GM18873 (cell line): ENCODE measurements at regions not wholly inside any gene's neighbourhood (a gene's known extent, or its start where the extent isn't known, plus 50 kb on each side); places are given as distances from the start of the nearest gene placed in this dataset.
"Not testable (repeated sequence)": the region's sequence is repeated elsewhere in the genome, so short reads cannot be mapped to it uniquely, and the experiment has no call there.

ENCODE experiments used
- ATAC-seq: cut with Tn5 transposase; IDR thresholded peaks from one replicate; pipeline ENCODE4 v1.9.1; 2021; ENCODE audit warnings: mild to moderate bottlenecking, moderate library complexity, moderate number of reproducible peaks; ENCODE audit not compliant: unreplicated experiment, low FRiP score

DNA sequence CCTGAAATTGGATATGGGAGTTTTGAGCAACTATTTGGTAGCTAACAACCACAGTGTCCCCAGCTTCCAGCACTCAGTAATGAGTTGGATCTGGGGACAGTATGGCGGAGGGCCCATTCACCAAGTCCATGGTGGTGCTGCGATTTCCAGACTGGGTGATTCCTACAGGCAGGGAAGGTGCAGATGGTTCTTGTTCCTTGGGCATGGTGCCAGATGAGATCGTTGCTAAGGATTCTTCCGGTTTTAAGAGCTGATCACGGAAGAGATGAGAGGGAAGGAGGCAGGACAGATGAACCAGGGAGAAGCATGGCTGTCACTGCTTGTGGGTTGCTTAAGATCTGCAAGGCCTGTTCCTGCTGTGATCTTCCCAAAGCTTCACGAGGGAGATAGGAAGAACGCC, 380.3 kb downstream of the TCERG1L start:
- no peak for ATAC-seq

DNA sequence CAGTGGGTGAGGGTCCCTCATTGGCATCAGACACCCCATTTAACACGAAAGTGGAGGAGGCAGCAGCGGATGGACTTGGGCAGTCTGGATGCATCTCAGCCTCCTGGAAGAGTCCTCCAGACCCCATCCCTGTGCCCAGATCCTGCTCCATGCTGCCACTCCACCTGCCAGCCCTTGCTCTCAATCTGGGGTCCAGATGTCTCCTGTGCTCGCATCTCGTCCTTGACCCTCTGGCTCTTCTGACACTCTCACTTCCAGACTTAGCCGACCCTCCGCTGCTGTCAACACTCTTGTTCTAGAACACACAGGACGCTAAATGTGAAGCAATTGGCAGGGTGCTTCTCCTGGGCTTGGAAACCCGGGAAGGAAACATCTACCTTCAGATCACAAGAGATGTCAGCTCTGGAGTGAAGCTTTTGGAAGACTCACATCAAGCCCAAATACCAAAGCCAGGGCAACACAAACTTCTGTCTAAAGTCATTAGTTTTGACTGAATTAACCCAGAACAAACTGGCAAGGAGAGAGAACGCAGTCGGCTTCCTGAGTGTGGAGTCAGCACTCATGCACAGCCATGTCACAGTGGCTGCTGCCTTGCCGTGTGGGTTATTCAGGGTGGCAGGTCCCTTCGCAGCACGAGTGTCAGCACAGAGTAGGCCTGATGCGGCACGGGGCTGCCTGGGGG, 379.1 kb downstream of the TCERG1L start:
- no peak for ATAC-seq

DNA sequence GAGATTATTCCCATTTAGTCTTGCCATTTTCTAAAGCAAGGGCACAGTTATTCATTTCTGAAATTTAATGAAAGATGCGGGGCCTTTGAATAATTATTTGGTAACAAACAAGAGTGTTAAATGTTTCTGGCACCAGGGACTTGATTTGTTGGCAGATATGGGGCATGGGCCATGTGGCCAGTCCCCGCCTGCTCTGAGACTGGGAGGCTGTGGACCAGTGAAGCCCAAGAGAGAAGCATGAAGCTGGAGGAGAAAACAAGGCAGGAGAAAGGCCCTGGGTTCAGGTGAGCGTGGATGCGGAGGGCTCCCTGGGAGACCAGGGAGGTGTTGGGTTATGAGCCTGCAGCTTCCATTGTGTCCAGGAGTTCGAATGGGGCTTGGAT, 378.5 kb downstream of the TCERG1L start:
- no peak for ATAC-seq

DNA sequence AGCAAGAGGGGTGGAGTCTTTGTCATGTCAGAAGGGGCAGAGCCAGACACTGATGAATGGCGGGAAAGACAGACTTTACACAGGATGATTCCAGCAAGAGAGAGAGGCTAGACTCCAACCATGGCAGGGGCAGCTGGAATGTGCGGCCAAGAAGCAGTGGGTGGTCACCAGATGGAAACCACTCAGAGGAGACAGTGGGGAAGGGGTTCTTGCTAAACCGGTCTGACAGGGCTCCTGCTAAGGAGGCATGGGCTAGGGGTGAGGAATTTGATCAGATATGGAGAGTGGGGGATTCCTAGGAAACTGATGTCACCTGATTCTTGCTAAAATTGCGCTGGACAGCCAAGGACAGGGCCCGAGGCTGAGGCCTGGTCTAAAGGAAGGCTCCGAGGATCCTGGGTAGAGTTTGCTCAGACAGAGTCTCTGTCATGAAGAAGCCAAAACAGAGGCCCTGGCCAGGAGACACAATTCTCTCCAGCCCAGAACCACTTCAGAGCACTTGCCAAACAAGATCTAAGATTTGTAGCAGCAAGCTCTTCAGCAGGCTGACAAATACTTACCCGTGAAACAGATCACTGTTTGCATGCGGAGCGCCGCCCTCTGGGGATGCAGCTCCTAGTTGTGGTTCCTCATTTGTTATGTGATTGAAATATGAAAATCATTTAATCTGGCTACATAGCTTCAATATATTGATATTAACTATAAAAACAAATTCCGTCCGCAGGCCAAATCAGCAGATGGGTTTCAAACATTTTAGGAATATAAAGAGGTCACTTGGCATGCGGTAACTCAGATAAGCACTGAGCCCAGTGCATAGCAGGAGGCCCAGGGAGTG, 377.0 kb downstream of the TCERG1L start:
- ATAC-seq, result no peak

DNA sequence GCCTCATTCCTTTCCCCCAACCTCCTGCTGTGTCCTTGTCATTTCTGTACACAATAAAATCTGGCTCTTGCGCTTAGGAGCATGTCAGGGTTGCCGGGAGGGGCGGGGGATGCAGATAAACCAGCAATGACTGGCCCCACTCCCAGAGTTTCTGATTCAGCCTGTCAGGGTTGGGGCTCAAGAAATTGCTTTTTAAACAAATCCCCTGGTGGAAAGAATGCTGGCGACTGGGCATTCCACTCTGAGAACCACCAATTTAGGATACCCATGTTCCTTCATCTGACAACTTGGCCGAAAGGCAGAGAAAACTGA, 376.4 kb downstream of the TCERG1L start:
- no peak for ATAC-seq

DNA sequence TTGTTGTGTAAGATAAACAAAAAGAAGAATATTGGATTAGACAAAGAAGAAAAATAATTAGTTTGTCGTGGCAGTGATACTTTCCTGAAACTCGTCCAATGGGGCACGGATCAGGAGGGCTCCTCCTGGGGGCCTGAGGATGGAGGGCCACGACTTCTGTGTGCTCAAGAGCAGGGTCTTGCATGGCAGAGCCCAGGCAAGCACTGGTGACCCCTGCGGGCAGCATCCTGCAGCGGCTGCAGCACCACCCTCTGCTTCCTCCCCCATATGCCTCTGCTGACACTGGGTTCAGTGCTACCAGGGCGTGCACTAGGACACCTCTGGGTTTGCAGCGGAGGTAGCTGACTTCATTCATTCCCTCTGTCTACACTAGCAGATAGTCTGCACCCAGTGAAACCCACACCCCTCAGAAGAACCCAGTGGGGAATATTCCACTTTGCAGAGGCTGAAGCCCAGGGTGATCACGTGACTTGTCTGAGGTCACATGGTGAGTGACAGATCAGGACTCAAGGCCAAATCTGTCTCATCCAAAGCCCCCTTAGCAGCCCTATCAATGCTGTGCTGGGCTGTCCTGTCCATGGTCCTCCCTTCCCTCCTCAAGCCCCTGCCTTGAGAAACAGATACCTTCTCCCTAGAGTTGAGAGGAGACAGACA, 375.5 kb downstream of the TCERG1L start:
- ATAC-seq, result no peak

DNA sequence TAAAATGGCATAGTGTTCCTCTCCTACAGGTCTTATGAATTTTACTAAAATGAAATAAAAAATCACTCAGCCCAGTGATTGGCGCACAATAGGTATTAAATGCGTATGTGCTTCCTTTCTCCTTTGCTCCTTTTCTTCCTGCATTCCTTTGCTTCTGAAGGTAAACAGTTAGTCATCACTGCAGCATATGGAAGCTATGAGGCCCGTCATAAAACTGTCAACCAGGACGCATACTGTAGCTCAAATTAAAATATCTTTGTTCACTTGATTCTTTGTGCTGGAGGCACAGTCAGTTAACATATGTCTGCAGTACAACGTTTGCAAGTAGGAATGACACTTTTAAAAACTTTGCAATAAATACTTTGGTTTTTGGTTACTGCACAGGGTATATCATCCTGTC, 374.7 kb downstream of the TCERG1L start:
- ATAC-seq, result no peak

DNA sequence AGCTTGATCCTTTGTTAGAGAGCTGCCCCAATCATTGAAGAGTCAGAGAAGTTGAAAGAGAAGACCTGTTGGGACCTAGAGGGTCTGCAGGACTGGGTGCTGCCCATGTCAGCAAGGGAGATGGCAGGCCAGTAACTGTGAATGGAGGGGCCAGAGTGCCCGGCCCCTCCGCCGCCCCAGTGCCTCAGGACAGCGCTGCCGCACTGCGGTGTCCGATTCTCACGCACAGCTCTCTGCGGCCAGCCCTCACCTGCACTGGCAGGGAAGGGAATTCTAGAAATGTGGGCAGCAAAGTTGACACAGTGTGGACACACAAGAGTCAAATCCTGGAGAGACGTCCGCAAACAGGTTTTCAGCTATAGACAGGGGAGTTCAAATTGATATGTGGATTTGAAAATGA, 373.5 kb downstream of the TCERG1L start:
- ATAC-seq, result no peak

DNA sequence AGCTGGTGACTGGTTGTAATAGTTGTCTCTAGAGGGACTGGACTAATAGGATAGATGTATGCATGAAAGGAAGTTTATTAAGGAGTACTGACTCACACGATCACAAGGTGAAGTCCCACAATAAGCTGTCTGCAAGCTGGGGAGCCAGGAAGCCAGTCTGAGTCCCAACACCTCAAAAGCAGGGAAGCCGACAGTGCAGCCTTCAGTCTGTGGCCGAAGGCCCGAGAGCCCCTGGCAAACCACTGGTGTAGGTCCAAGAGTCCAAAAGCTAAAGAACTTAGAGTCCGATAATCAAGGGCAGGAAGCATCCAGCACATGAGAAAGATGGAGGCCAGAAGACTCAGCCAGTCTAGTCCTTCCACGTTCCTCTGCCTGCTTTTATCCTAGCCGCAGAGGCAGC, 372.6 kb downstream of the TCERG1L start:
- not testable (repeated sequence) for ATAC-seq

DNA sequence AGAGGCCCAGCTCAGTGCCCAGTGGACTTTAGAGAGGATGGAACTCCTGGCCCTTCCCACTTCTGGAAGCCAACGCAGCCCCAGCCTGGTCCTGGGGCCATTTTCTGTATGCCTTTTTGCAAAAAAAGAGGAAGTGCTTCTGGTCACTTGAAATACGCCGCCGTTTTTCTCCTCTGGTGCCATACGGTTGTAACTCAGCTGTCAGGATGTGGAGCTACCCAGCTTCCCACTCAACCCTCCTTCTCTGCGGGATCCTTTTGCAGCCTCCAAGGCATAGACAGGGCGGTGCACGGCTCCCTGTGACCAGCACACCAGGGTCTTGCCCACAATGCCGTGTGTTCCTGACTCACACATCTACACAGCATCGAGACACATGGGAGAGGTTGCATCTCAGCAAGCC, 369.6 kb downstream of the TCERG1L start:
- ATAC-seq, result no peak

DNA sequence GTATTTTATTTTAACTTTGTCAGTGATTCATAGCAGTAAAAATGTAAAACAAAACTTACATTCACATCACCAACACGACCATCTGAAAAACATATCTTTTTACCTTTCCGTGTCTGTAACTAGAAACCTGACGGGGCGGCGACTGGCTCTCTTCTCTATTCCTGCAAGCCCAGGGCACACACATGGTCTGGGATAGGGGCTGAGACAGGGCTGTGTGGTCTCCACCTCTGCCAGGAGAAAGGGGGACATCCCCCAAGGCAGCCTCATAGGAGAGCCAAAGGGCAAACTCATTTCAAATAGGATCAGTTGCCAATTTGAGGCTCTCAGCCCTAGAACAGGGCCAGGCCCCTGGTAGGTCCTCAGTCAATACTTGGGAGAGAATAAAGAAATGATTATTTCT, 359.4 kb downstream of the TCERG1L start:
- ATAC-seq, result no peak

DNA sequence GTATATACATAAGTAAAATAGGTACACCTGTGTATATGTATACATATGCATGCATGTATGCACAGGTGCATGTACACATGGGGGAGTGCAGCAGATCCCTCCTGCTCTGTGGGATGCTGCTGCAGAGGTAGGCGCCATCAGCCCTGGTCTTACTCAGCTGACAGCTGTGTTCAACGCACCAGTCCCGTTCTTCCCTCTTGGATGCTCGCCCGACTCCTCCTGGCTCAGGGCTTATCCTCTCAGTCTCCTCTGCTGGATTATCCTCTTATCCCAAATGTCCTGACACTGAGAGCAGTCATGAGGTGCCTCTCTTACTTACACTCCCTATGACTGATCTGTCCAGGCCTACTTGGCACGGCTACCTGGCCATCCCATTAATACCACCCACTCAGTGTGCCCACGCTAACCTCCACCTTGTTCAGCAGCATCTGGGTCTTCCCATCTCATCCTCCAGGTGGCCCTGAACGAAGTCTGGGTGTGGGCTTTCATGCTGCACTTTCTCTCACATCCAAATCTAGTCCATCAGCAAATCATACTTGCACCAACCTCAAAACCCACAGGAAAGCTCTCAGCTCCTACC, 357.1 kb downstream of the TCERG1L start:
- no peak for ATAC-seq

DNA sequence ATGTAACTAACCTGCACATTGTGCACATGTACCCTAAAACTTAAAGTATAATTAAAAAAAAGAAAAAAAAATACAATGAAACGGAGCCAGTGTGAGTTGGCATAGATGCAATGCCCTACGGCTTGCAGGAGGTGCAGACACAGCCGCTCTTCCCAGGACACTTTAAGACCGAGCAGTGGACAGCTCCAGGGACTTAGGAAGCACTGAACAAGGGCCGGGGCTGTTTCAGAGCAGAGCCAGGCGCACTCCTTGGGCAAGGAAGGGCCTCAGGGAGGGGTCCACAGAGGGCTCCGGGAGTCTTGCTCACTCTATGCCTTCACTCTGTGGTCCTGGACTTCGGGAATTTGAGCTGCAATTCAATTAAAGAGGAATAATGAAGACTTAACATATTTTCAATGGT, 355.3 kb downstream of the TCERG1L start:
- ATAC-seq, result no peak

DNA sequence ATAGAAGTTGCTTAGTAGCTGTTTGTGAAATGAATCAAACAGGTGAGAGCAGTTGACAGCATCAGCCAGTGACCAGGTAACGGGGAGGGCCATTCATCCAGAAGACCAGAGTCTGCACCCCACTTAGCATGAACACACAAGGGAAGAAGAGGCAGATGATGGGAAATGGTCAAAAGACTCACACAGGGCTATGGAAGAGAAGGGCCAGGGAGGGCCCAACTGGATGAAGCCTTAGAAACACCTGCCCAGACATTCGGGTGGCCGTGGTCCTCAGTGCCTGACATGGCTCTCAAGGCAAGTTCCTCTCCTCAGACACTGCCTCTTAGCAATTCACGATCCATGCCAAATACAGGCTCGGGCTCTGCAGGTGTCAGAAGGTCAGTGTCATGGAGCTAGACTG, 354.1 kb downstream of the TCERG1L start:
- ATAC-seq, result no peak

DNA sequence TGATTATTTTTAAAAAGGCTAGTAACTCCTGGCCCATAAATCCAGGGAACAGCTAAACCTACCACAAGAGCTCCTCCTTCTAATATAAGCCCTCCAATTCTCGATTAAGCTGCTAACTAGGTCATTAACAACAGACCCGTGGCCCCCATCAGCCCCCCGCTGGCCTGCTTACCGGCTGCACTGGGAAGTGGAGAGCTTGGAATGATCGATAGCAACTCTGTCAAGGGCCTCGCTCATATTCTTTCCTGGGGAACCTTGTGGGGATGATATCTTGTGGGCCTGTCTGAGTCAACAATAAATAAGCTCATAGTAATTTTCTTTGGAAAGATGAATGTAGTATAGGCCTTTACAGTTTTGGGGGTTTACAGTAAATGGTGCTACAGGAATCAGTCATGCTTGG, 353.5 kb downstream of the TCERG1L start:
- no peak for ATAC-seq

DNA sequence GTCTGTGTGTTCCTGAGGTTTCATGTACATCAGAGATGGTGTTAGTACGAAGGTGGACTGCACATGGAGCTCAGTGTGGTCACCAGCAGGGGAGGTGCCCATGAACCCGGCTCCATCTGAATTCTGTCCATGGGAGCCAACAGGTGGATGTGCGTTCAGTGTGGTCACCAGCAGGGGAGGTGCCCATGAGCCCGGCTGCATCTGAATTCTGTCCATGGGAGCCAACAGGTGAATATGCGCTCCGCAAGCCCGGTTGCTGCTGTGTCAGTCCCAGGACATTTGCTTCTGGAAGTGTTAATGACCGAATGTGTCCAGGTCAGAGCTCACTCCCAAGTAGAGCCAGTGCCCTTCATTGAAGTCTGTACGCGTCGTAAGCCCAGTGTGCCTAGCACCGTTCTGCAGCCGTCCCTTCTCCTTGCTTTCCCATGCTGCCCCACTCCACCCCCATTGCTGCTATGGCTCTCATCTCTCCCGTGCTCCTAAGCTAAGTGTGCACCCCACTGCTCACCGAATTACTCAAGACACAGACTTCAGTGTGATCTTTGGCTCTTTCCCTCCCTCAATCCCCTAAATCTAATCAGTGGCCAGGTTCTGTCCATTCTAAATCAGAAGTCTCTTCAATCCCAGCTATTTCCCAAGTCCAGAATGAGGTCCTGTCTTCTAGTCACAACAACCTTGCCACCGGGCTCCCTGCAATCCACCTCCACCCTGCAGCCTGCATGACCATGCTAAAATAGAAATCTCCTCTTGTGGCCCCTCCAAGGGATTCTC, 352.4 kb downstream of the TCERG1L start:
- ATAC-seq, result no peak

DNA sequence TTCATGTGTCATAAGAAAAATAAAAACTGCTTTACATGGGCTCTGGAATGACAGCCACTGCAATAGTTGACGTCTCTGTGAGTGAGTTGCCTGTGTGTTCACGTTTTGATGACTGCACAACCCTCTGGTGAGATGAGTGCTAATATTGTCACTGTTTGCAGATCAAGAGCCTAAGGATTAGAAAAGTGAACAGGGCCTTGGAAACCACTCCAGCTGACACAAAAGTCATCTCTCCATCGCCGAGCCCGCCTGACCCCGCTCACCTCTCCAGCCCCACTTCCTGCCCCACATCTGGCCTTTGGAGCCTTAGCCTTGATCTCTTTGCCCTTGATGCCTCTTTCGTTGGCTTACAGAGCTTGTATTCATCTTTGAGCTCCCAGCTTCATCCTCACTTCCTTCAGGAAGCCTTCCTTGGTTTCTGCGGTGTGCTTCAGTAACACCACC, 351.7 kb downstream of the TCERG1L start:
- no peak for ATAC-seq

DNA sequence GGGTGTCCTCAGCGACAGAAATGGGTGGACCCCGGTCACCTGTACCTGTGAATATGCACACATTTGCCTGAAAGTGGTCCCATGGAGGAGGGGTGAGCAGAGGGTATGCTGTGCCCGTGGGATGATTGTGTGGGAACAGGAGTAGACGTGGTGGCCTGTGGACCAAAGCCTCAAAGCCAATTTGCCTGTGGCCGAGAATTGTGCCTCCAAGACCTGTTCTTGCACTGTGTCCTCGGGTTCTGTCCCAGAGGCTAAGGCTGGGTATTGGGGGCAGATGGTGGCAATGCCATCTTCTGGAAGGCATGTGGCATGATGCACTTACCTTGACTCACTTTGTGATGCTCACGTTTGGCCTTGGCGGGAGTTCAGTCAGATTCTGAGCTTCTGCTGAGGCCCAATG, 351.0 kb downstream of the TCERG1L start:
- no peak for ATAC-seq

DNA sequence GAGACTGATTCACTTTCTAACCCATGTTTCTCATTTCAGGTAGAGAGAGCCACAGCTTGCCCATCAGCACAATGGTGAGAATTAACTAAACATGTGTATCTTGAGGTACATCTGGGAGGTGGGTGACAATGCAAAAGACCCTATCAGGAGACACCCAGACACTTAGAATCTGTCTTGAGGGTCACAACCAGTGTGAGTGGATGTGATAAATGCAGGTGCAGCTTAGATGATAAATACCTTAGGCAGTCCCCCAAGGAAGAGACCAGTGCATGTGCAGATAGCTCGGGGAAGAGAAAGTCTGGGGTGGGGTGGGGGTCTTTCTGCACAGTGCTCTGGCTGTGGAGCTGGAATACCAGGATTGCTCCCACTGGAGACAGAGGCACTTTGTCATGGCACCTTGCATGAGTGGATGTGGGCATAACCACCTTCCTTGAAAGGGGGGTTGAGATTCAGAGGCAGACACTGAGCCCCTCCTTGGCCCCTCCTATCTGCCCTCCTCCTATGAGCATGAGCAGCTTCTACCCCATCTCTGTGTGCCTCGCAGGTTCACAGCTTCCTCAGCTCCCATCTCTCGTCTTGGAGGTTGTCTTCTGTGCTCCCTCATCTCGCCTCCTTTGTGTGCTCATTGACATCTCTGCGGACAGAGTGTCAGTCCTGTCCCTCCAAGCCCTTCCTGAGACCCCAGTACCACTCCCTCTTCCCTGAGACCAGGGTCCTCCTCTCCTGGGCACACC, 349.8 kb downstream of the TCERG1L start:
- no peak for ATAC-seq
